Colonic mucosa (tissue), 4 donors: ENCODE measurements at regions not wholly inside any gene's neighbourhood (a gene's known extent, or its start where the extent isn't known, plus 50 kb on each side); places are given as distances from the start of the nearest gene placed in this dataset.

Experiments
- DNase-seq: peaks from one replicate; pipeline ENCODE4 v3.0.0-alpha.2; 2020
- H3K27ac ChIP-seq: fragments of 200-600 bp; one replicate; pipeline ENCODE4 v1.8.0; 2021
- H3K27me3 ChIP-seq: fragments of 200-600 bp; one replicate; pipeline ENCODE4 v1.8.0; 2021
- H3K36me3 ChIP-seq: fragments of 200-600 bp; one replicate; pipeline ENCODE4 v1.8.0; 2021
- H3K4me1 ChIP-seq: fragments of 200-600 bp; one replicate; pipeline ENCODE4 v1.8.0; 2021; ENCODE audit warnings: mild to moderate bottlenecking
- H3K4me3 ChIP-seq: fragments of 200-600 bp; one replicate; pipeline ENCODE4 v1.8.0; 2021
- H3K9ac ChIP-seq, 2 donors: one replicate each; pipeline ENCODE4 v1.7.0; 2013; ENCODE audit warnings: control low read depth in 2 of 2, low read depth in 2 of 2, low read length in 2 of 2
- H3K9me3 ChIP-seq: fragments of 200-600 bp; one replicate; pipeline ENCODE4 v1.8.0; 2021
- CTCF ChIP-seq: fragments of 200-600 bp; IDR thresholded peaks from one replicate; pipeline ENCODE4 v1.8.0; 2022; ENCODE audit warnings: antibody characterized with exemption, mild to moderate bottlenecking
- intact Hi-C: fragments of 100-400 bp; cut with DNase I; formaldehyde crosslinking; loops from one replicate; pipeline ENCODE4 v1.14.1; 2022
- donor health status: healthy.
- donor health status: DM: no; HTN: no; CAD: no.
- donor health status: DM: no; HTN: no; CAD: no.

DNA sequence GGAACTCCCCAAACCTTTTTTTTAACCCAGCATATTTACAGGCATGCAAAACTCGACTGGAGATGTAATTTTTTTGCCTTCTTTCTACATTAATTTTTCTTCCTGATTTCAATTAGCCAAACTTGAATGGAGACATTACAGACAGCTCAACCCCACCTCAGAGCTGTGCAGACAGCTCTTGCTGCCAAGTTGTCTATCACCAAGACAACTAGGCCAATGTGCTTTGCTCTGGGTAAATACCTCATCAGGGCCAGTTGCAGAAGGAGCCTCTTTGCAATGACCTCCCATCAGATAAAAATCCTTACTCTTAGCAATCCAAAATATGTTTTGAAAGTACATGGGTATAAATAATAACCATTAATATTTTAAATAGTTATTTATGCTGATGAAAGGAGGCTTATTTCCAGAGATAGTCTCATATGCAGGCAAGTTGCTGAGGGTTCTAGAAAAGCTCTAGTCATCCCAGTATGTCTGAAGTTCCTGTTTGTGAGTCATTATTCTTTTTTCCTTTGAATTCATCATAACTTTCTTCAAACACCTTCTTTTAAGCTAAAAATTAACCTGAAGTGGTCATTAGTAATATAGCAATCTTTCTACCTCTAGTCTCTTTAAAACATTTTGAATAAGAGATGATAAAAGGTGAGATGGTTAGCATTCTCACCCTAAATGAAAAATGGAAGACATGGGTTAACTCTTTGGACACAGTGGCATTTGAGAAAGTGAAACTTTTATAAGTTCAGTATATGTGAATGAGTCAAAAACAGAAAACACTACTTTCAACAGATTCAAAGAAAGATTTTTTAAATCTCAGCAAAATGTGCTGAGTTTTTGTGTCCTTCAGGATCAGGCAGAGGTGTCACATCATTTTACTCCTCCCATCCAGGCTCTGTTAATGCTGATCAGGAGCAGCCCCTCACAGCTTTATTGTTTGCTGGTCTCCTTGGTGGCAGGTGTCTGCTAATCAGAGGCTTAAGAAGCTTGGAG lies 475.5 kb upstream of the FGF16 start:
- Histone ChIP-seq H3K9me3 (no peaks in the 10 kb centered on the region), H3K4me1 (no peaks in the 10 kb centered on the region), H3K36me3 (no peaks in the 10 kb centered on the region), H3K27me3 (no peaks in the 10 kb centered on the region), H3K9ac (no peak overlapping the region), H3K27ac (no peak overlapping the region), H3K4me3 (no peak overlapping the region)
- no peak for DNase-seq
- intact Hi-C loops, result no loop called here
- no peak for TF ChIP-seq CTCF

DNA sequence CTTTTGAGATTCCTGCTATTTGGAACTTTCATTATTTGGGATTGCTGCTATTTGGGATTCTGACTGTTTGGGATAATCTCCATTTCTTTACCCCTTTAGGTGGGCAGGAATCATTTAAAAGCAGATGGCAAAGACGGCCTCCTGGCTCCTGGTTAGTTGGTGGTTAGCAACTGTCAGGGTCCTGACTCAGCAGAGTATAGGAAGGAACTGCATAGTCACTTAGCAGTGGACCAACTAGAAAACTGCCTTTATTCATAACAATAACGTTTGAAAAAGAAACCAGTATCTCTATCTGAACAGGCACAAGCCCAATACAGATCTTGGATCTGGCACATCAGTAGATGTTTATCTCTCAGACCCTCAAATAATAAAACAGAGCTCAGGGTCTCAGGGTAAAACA lies 469.7 kb upstream of the FGF16 start:
- no peak overlapping the region for H3K9ac ChIP-seq
- no peaks in the 10 kb centered on the region for H3K27me3 ChIP-seq
- intact Hi-C loops, result no loop called here
- H3K9me3 ChIP-seq, result no peaks in the 10 kb centered on the region
- no peak for DNase-seq
- no peaks in the 10 kb centered on the region for H3K4me1 ChIP-seq
- no peak for TF ChIP-seq CTCF
- H3K27ac ChIP-seq, result no peak overlapping the region
- H3K4me3 ChIP-seq, result no peak overlapping the region
- no peaks in the 10 kb centered on the region for H3K36me3 ChIP-seq

- no peak for DNase-seq
- no peaks in the 10 kb centered on the region for H3K27me3 ChIP-seq
- no peaks in the 10 kb centered on the region for H3K9me3 ChIP-seq
- H3K4me3 ChIP-seq, result no peak overlapping the region
- H3K36me3 ChIP-seq, result no peaks in the 10 kb centered on the region
- TF ChIP-seq CTCF, result no peak
- H3K9ac ChIP-seq, result no peak overlapping the region
- no peaks in the 10 kb centered on the region for H3K4me1 ChIP-seq
- intact Hi-C loops, result no loop called here
- no peak overlapping the region for H3K27ac ChIP-seq
Observed at GRCh38 chrX:76987381-76987780, 459.8 kb upstream of the FGF16 start.

- intact Hi-C loops, result no loop called here
- DNase-seq, result no peak
- H3K9ac ChIP-seq, result no peak overlapping the region
- no peaks in the 10 kb centered on the region for H3K27me3 ChIP-seq
- H3K4me3 ChIP-seq, result no peak overlapping the region
- H3K4me1 ChIP-seq, result no peaks in the 10 kb centered on the region
- no peak for TF ChIP-seq CTCF
- H3K27ac ChIP-seq, result no peak overlapping the region
- no peaks in the 10 kb centered on the region for H3K9me3 ChIP-seq
- no peaks in the 10 kb centered on the region for H3K36me3 ChIP-seq
Observed at GRCh38 chrX:76996641-76997040, 450.5 kb upstream of the FGF16 start.

GRCh38 chrX:77003530-77003929 lies 443.7 kb upstream of the FGF16 start:
- no peak for TF ChIP-seq CTCF
- H3K27ac ChIP-seq, result no peak overlapping the region
- no peaks in the 10 kb centered on the region for H3K9me3 ChIP-seq
- H3K27me3 ChIP-seq, result no peaks in the 10 kb centered on the region
- H3K36me3 ChIP-seq, result no peaks in the 10 kb centered on the region
- H3K4me1 ChIP-seq, result no peaks in the 10 kb centered on the region
- no peak overlapping the region for H3K9ac ChIP-seq
- no peak for DNase-seq
- intact Hi-C loops, result no loop called here
- H3K4me3 ChIP-seq, result no peak overlapping the region
